Effector memory CD8-positive, alpha-beta T cell (primary cell): ENCODE measurements at regions not wholly inside any gene's neighbourhood (a gene's known extent, or its start where the extent isn't known, plus 50 kb on each side); places are given as distances from the start of the nearest gene placed in this dataset.

Source experiments
- ATAC-seq: fragments of 150-1000 bp; cut with Tn5 transposase; replicated peaks from 2 replicates; pipeline ENCODE4 v1.10.0; 2021; ENCODE audit warnings: mild to moderate bottlenecking, moderate library complexity
- DNase-seq, 3 experiments: peaks; one replicate each; pipeline ENCODE4 v3.0.0; 2021
- H3K27ac Mint-ChIP-seq, 2 donors: one replicate each; pipeline ENCODE4 v1.8.0; 2022; ENCODE audit warnings: mild to moderate bottlenecking in 2 of 2, mixed read lengths in 2 of 2, moderate library complexity in 2 of 2
- H3K27me3 Mint-ChIP-seq, 2 donors: one replicate each; pipeline ENCODE4 v1.8.0; 2022; ENCODE audit warnings: mixed read lengths in 2 of 2
- H3K36me3 Mint-ChIP-seq: one replicate; pipeline ENCODE4 v1.8.0; 2022; ENCODE audit warnings: mild to moderate bottlenecking, moderate library complexity, mixed read lengths; ENCODE audit not compliant: insufficient read depth
- H3K4me1 Mint-ChIP-seq, 2 donors: one replicate each; pipeline ENCODE4 v1.8.0; 2022; ENCODE audit warnings: low read depth in 2 of 2, mixed read lengths in 2 of 2
- H3K4me3 Mint-ChIP-seq, 2 donors: one replicate each; pipeline ENCODE4 v1.8.0; 2022; ENCODE audit warnings: mild to moderate bottlenecking in 2 of 2, mixed read lengths in 2 of 2, moderate library complexity in 2 of 2
- H3K9me3 Mint-ChIP-seq, 2 donors: one replicate each; pipeline ENCODE4 v1.8.0; 2022; ENCODE audit warnings: mixed read lengths in 2 of 2

DNA sequence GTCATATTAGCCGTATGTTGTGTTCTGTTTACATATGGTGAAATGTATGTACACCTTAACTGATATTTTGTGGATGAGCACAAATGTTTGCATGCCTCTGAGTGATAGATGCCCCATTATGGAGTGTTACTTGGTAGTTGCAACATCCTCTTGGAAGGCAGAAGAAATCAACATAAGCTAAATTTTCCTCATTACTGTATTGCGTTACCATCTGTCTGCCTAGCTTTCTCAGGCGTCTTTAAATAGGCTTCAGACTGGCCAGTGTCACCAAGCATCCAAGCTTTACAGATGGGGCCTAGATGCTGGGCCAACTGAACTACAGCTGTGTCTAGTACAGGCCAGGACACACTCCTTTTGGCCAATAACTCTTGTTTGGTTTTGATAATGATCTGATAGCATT lies 250.6 kb downstream of the SAMD5 start:
- Mint-ChIP-seq H3K4me3 (no peak overlapping the region), H3K27ac (no peak overlapping the region), H3K9me3 (no peaks in the 10 kb centered on the region), H3K27me3 (no peaks in the 10 kb centered on the region), H3K4me1 (no peaks in the 10 kb centered on the region), H3K36me3 (no peaks in the 10 kb centered on the region)
- DNase-seq (no peak), ATAC-seq (no peak)

DNA sequence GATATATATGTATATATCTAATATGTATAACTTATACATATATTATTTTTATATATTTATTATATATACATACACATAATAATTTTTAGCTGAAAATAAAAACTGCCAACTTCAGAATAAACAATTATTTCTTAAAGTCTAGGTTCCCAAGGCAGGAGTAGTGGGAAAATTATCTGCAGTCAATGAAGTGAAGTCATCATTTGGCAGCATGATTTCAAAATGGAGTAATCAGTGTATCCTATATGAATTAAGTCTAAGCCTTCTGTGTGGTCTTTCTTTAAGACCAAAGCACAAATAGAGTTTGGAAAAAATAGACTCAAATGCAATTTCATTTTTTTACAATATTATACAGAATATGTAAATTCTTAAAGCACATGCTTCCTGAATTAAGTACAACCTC lies 251.0 kb downstream of the SAMD5 start:
- H3K27me3 Mint-ChIP-seq, result no peaks in the 10 kb centered on the region
- H3K9me3 Mint-ChIP-seq, result no peaks in the 10 kb centered on the region
- H3K4me3 Mint-ChIP-seq, result no peak overlapping the region
- H3K27ac Mint-ChIP-seq, result no peak overlapping the region
- H3K36me3 Mint-ChIP-seq, result no peaks in the 10 kb centered on the region
- DNase-seq, result no peak
- no peak for ATAC-seq
- H3K4me1 Mint-ChIP-seq, result no peaks in the 10 kb centered on the region

DNA sequence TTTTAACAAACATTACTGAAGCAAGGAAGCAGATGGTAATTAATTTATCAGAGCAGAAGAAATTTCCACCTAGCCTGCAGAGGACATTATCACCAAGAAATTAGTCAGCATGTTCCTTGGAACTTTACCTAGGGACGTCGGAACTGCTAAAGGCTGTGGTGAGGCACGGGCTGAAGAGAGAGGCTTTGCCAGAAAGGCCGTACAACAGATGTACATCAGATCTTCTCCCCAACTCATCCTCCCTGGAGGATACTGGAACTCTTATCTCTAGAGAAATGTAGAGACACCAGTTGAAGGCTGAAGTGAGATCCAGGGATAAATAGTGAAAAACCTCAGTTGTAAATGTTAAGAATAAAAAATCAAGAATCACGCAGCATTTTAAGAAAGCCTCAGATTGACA lies 257.1 kb downstream of the SAMD5 start:
- ATAC-seq (no peak), DNase-seq (no peak)
- Mint-ChIP-seq H3K27me3 (no peaks in the 10 kb centered on the region), H3K4me3 (no peak overlapping the region), H3K9me3 (no peaks in the 10 kb centered on the region), H3K4me1 (no peaks in the 10 kb centered on the region), H3K27ac (no peak overlapping the region), H3K36me3 (no peaks in the 10 kb centered on the region)

DNA sequence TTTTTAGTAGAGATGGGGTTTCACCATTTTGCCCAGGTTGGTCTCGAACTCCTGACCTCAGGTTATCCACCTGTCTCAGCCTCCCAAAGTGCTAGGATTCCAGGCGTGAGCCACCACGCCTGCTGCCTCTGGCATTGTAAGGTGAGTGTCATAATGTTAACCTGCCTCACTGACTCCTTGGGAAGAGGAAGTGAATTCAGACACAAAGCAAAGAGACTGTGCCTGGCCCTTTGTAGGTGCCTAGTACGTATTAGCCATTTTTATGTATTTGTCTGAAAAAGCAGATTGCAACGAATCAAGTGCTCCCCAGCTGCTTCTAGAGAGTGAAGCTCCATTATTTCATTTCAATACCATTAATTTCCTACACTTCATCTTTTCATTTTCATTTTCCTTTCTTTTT lies 260.5 kb downstream of the SAMD5 start:
- Mint-ChIP-seq H3K4me3 (no peak overlapping the region), H3K4me1 (no peaks in the 10 kb centered on the region)

DNA sequence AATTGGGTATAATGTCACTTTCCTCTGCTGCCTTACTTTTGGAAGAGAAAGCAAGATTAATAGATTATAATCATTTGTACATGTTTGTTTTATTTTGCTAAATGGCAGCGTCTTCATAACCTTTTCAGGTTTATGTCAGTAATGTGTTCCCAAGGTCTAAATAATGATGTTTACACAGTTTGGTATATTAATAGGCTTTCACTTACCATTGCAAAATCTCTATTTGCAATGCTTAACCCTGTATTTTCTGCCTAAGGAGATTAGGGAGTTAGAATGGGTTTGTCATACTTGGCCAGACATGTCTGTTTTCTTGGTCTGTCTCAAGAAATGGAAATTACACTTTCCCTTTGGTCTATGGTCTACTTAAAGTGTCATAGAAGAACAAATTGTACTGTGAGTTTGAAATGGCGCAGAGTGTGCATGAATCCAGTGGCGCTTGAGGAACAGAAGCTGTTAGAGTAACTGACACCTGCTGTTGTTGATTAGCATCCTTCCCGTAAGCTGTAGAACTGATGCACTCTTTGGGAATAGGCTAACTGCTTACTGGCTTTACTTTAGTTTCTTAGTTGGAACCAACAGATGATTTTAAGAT lies 261.1 kb downstream of the SAMD5 start:
- Mint-ChIP-seq H3K4me1 (no peaks in the 10 kb centered on the region), H3K9me3 (peaks cover 3 to 7% of the 10 kb centered on the region in 2 donors), H3K4me3 (no peak overlapping the region)

More for the DNA sequence above, 260.5 kb downstream of the SAMD5 start:
- Mint-ChIP-seq H3K27me3 (no peaks in the 10 kb centered on the region), H3K27ac (no peak overlapping the region), H3K9me3 (peaks cover 3 to 7% of the 10 kb centered on the region in 2 donors), H3K36me3 (no peaks in the 10 kb centered on the region)
- ATAC-seq, result no peak
- no peak for DNase-seq

DNA sequence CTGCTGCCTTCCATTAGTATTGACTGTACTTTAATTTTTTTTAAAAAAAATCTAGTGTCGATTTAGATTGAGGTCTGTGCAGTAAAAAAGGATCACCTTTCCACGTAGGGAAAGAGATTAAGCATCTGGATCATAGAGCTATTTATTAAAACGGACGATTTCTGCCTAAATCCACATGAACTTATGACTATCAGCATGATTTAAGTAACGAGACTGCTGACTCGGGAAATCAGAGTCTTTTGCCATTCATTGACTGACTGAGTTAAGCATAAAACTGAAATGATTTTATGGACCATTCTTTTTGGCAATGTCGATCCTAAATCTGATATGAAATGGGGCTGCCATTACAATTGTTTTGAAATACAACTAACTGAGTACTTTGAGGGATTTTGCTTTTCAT lies 261.7 kb downstream of the SAMD5 start:
- no peak overlapping the region for H3K4me3 Mint-ChIP-seq
- H3K27me3 Mint-ChIP-seq, result no peaks in the 10 kb centered on the region
- peaks cover 3 to 7% of the 10 kb centered on the region in 2 donors for H3K9me3 Mint-ChIP-seq
- H3K27ac Mint-ChIP-seq, result no peak overlapping the region
- H3K36me3 Mint-ChIP-seq, result no peaks in the 10 kb centered on the region
- DNase-seq (no peak), ATAC-seq (no peak)
- no peaks in the 10 kb centered on the region for H3K4me1 Mint-ChIP-seq

More for the DNA sequence above, 261.1 kb downstream of the SAMD5 start:
- DNase-seq (no peak), ATAC-seq (no peak)
- H3K27ac Mint-ChIP-seq, result no peak overlapping the region
- no peaks in the 10 kb centered on the region for H3K36me3 Mint-ChIP-seq
- no peaks in the 10 kb centered on the region for H3K27me3 Mint-ChIP-seq

DNA sequence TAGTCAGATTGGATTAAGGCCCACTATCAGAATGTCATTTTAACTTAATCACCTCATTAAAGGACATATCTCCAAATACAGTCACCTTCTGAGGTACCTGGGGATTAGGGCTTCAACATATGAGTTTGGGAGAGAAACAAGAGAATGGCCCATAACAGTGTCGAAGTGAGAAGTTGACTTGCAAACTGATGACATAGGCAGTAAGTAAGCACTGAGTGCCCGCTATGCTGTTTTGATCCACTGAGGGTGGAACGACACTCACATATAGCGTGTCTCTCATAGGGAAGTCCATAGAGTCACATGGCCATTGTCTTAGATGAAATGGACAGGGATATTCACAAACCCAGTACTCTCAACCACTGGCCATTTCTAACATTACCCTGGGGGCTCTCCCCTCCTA lies 264.2 kb downstream of the SAMD5 start:
- Mint-ChIP-seq H3K36me3 (no peaks in the 10 kb centered on the region), H3K9me3 (peaks cover 5 to 7% of the 10 kb centered on the region in 2 donors), H3K4me3 (no peak overlapping the region), H3K27ac (no peak overlapping the region), H3K27me3 (no peaks in the 10 kb centered on the region), H3K4me1 (no peaks in the 10 kb centered on the region)
- DNase-seq (no peak), ATAC-seq (no peak)

DNA sequence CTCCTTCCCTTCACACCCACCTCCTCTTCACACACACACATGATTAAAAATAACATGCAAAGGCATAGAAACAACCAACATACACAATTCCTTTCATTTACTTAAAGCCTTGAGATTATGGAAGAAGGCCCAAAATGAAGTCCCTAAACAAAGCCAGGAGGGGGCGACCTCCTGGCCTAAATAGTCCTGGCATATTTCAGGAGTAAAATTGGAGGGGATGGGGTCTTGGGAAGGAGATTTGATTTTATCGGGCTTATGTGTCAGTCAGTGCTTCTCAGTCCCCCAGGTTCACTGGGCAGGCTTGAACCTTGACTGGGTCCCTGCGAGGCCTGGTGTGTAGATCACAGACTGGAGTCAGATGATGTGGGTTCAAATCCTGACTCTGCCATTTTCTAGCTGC lies 266.4 kb downstream of the SAMD5 start:
- ATAC-seq, result no peak
- no peaks in the 10 kb centered on the region for H3K4me1 Mint-ChIP-seq
- H3K9me3 Mint-ChIP-seq, result peaks cover 11 to 12% of the 10 kb centered on the region in 2 donors
- no peaks in the 10 kb centered on the region for H3K36me3 Mint-ChIP-seq
- H3K27me3 Mint-ChIP-seq, result no peaks in the 10 kb centered on the region
- no peak for DNase-seq
- H3K4me3 Mint-ChIP-seq, result no peak overlapping the region
- H3K27ac Mint-ChIP-seq, result no peak overlapping the region

DNA sequence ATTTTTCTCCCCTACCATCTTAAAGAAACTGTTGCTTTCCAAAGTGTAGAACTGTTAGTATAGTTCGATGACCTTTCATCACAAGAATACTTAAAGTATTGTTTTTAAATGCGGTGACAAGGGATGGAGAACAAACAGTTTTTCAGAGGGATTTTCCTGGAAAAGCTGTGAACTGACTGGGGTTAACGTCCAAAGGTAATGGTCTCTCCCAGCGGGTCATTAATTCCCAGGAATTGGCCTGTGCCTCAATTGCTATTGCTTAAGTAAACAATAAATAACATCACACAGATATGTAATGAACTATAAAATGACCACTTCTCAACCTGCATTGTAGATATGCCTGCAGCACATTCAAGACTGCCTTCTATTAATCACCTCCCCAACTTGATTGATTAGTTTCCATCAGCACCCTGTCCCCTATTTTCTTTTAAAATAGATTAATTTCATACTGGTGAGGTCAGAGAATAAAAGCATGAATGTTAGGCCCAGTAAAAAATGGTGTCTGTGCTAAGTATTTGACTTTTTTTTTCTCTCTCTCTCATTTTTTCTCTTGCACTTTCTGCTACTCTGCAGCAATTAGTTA lies 268.2 kb downstream of the SAMD5 start:
- Mint-ChIP-seq H3K4me1 (no peaks in the 10 kb centered on the region), H3K36me3 (no peaks in the 10 kb centered on the region), H3K27ac (no peak overlapping the region), H3K4me3 (no peak overlapping the region), H3K27me3 (no peaks in the 10 kb centered on the region), H3K9me3 (peaks cover 5 to 11% of the 10 kb centered on the region in 2 donors)
- DNase-seq, result no peak
- ATAC-seq, result no peak

DNA sequence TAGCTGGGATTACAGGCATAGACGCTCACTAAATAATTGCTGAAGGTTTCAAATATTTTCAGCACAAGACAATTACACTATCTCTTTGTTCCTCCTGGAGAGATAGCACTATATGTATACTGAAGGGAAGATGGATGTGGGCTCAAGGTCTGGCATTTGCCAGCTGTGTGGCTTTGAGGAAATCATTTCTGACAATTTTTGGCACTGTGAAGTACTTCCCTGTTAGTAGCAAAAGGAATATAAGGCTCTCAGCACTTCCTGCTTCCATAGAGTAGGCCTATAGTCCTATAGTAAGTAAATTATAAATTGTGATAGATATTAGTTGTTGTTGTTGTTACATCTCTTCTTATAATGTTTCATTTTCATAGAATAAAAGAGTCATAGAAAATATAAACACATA lies 271.1 kb downstream of the SAMD5 start:
- DNase-seq, result no peak
- no peak overlapping the region for H3K4me3 Mint-ChIP-seq

DNA sequence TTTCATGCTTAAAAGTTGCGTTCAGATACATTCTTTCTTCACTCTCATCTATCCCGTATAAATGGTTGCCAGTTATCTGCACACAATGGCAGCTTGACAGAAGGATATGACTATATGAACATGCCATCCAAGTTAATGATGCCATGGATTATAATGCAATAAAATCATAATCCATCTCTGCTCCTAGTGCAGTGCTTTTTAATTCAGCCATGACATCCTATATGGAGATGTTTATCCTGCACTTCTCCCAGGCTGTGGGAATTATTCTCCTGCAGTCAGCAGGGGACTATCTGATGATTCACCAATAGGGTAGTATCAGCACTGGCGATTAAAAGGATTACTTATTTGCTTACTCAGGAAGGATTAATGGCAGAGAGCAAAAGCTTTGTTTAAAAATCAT lies 273.8 kb downstream of the SAMD5 start:
- no peaks in the 10 kb centered on the region for H3K4me1 Mint-ChIP-seq
- no peak for ATAC-seq
- no peak overlapping the region for H3K4me3 Mint-ChIP-seq
- H3K27me3 Mint-ChIP-seq, result no peaks in the 10 kb centered on the region
- H3K27ac Mint-ChIP-seq, result no peak overlapping the region
- H3K36me3 Mint-ChIP-seq, result no peaks in the 10 kb centered on the region
- no peak for DNase-seq
- H3K9me3 Mint-ChIP-seq, result peaks cover 5 to 6% of the 10 kb centered on the region in 2 donors

More for the DNA sequence above, 271.1 kb downstream of the SAMD5 start:
- H3K36me3 Mint-ChIP-seq, result no peaks in the 10 kb centered on the region
- ATAC-seq, result no peak
- H3K4me1 Mint-ChIP-seq, result no peaks in the 10 kb centered on the region
- H3K27me3 Mint-ChIP-seq, result no peaks in the 10 kb centered on the region
- H3K27ac Mint-ChIP-seq, result no peak overlapping the region
- H3K9me3 Mint-ChIP-seq, result peaks cover 5 to 8% of the 10 kb centered on the region in 2 donors

DNA sequence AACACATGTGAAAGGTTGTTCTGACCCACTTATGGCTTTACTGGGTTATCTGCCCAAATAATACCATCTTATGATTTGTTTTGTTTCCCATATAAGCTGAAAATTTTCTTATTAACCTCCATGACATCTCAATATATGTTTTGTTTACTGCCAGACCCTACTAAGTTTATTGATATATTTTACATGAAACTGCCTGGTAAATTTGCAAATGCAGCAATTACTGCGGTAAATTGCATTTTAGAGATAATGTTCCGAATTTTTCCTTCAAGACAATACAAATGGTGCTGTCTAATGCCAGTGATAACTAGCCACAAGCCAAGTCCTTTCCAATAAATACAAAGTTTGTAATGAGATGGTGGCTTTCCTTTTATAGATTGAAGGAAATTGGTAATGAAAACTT lies 275.9 kb downstream of the SAMD5 start:
- H3K27ac Mint-ChIP-seq, result no peak overlapping the region
- H3K9me3 Mint-ChIP-seq, result no peaks in the 10 kb centered on the region
- no peaks in the 10 kb centered on the region for H3K4me1 Mint-ChIP-seq
- H3K36me3 Mint-ChIP-seq, result no peaks in the 10 kb centered on the region
- ATAC-seq, result no peak
- no peak overlapping the region for H3K4me3 Mint-ChIP-seq
- H3K27me3 Mint-ChIP-seq, result no peaks in the 10 kb centered on the region
- DNase-seq, result no peak

DNA sequence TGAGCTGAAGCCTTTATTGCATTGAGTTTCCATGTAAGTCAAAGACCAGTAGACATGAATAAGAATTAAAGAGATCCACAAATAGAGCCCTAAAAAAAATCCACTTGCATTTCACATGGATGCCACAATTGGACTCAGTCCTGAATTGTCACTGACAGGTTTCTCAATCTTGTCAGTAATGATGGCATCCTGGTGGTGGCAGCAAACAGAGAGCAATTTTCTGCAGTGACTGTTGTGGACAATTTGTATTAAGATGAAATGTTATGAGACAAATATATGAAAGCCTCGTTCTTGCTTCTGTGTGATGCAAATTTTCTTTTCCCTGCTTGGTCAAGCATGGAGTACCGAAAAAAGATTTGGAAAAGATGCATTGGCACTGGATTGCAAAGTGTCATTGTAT lies 278.9 kb downstream of the SAMD5 start:
- Mint-ChIP-seq H3K36me3 (no peaks in the 10 kb centered on the region), H3K4me3 (no peak overlapping the region), H3K4me1 (no peaks in the 10 kb centered on the region), H3K27me3 (no peaks in the 10 kb centered on the region), H3K27ac (no peak overlapping the region), H3K9me3 (peaks cover 0 to 7% of the 10 kb centered on the region in 2 donors)
- no peak for ATAC-seq
- DNase-seq, result no peak

DNA sequence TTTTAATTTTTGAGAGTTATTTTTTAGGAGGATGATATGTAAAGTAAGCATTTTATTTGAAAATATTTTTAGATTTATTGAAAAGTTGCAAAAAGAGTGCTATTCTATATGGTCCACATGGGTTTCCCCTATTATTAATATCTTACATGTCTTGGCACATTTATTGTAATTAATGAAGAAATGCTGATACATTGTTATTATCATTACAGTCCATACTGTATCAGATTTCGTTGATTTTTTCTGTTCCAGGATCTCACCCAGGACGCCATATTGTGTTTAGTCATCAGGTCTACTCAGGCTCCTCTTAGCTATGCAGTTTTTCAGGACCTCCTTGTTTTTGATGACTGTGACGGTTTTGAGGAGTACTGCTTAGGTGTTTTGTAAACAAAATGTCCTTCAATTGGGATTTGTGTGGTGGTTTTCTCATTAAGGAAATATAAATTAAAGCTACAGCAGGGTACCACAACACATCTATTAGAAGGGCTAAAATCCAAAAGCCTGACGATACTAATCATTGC lies 281.0 kb downstream of the SAMD5 start:
- Mint-ChIP-seq H3K36me3 (no peaks in the 10 kb centered on the region), H3K9me3 (peaks cover 0 to 7% of the 10 kb centered on the region in 2 donors), H3K4me3 (no peak overlapping the region), H3K27ac (no peak overlapping the region), H3K4me1 (no peaks in the 10 kb centered on the region), H3K27me3 (no peaks in the 10 kb centered on the region)
- ATAC-seq (no peak), DNase-seq (no peak)
